Smooth muscle cell (in vitro differentiated cells): ENCODE measurements at regions not wholly inside any gene's neighbourhood (a gene's known extent, or its start where the extent isn't known, plus 50 kb on each side); places are given as distances from the start of the nearest gene placed in this dataset.

Source experiments
- DNase-seq: peaks from one replicate; lab custom pipeline; 2025; ENCODE audit not compliant: unreplicated experiment; lab: John Stamatoyannopoulos, UW
- H2AFZ ChIP-seq: fragments of 200-600 bp; sonication (generic); 2 replicates; pipeline ENCODE4 v1.6.0; 2016; ENCODE audit warnings: antibody characterized with exemption, low read depth, mild to moderate bottlenecking
- H3F3A ChIP-seq: fragments of 200-600 bp; sonication (generic); 2 replicates; pipeline ENCODE4 v1.6.0; 2017; ENCODE audit warnings: antibody characterized with exemption, low read depth
- H3K27ac ChIP-seq: fragments of 200-600 bp; sonication (generic); 2 replicates; pipeline ENCODE4 v1.5.1; 2016; ENCODE audit warnings: low read depth, mild to moderate bottlenecking
- H3K27me3 ChIP-seq: fragments of 200-600 bp; sonication (generic); 2 replicates; pipeline ENCODE4 v1.6.1; 2016; ENCODE audit warnings: low read depth, mild to moderate bottlenecking
- H3K36me3 ChIP-seq: fragments of 200-600 bp; sonication (generic); 2 replicates; pipeline ENCODE4 v1.5.1; 2016; ENCODE audit warnings: low read depth
- H3K4me1 ChIP-seq: fragments of 200-600 bp; sonication (generic); 2 replicates; pipeline ENCODE4 v1.5.1; 2016; ENCODE audit warnings: low read depth
- H3K4me2 ChIP-seq: fragments of 200-600 bp; sonication (generic); 2 replicates; pipeline ENCODE4 v1.6.0; 2016; ENCODE audit warnings: mild to moderate bottlenecking
- H3K4me3 ChIP-seq: fragments of 200-600 bp; sonication (generic); 2 replicates; pipeline ENCODE4 v1.5.1; 2016; ENCODE audit warnings: mild to moderate bottlenecking
- H3K79me2 ChIP-seq: fragments of 200-600 bp; sonication (generic); 2 replicates; pipeline ENCODE4 v1.6.0; 2016; ENCODE audit warnings: low read depth, mild to moderate bottlenecking
- H3K9ac ChIP-seq: fragments of 200-600 bp; sonication (generic); 2 replicates; pipeline ENCODE4 v1.6.0; 2016; ENCODE audit warnings: low read depth
- H3K9me3 ChIP-seq: fragments of 200-600 bp; sonication (generic); replicated peaks from 2 replicates; pipeline ENCODE4 v1.5.1; 2016; ENCODE audit warnings: low read depth
- H4K20me1 ChIP-seq: fragments of 200-600 bp; sonication (generic); 2 replicates; pipeline ENCODE4 v1.6.0; 2016; ENCODE audit warnings: low read depth
- CTCF ChIP-seq: fragments of 200-600 bp; sonication (generic); IDR thresholded peaks from 2 replicates; pipeline ENCODE4 v1.5.1; 2017; ENCODE audit warnings: borderline replicate concordance, mild to moderate bottlenecking, antibody characterized with exemption; ENCODE audit not compliant: insufficient read depth, poor library complexity, severe bottlenecking
- WGBS: methylation state at CpG from one replicate; pipeline ENCODE4 v1.1.7; 2016; ENCODE audit warnings: low lambda C conversion rate; 5-methylcytosine and 5-hydroxymethylcytosine counted together

GRCh38 chr13:40401911-40402776 lies 264.3 kb downstream of the FOXO1 start:
- peak; percentile 46 for DNase-seq
- Histone ChIP-seq H2AFZ (no peak overlapping the region), H3F3A (peaks cover 10% of the 10 kb centered on the region), H3K9ac (peak overlapping the region; percentile 11), H3K9me3 (no peaks in the 10 kb centered on the region), H3K4me3 (no peak overlapping the region), H3K4me1 (peaks cover 13% of the 10 kb centered on the region), H3K79me2 (no peaks in the 10 kb centered on the region), H3K36me3 (no peaks in the 10 kb centered on the region), H3K27me3 (no peaks in the 10 kb centered on the region), H4K20me1 (no peaks in the 10 kb centered on the region), H3K27ac (peak overlapping the region; percentile 85), H3K4me2 (peak overlapping the region; percentile 70)
- WGBS, result 12% methylated on average over 13 of the region's 13 CpGs
- TF ChIP-seq CTCF, result no peak

DNA sequence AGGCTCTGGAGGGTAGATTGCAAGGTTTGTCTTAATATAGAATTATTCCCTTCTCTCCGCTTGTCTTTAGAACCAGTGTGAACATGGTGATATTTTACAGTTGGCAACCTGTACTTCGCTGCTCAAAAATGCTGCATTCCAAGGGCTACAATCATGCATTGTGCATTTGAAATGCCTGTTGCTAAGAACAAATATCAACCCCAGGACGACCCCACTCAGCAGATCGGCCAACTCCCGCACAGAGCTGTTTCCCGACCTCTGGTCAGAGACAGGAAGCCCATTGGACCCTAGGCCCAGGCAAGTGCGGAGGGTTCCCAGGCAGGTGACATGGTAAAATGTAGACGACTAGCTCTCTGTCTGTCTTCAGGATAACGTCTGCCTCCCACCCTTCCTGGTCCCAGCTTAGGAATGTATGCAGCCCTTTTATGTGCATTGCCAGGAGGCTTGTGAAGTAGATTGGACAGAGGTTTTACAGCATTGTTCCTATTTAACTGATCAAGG lies 263.5 kb downstream of the FOXO1 start:
- peak overlapping the region; percentile 66 for H3K27ac ChIP-seq
- DNase-seq, result no peak
- H4K20me1 ChIP-seq, result no peaks in the 10 kb centered on the region
- TF ChIP-seq CTCF, result no peak
- H3K79me2 ChIP-seq, result no peaks in the 10 kb centered on the region
- no peak overlapping the region for H2AFZ ChIP-seq
- no peak overlapping the region for H3K4me3 ChIP-seq
- no peaks in the 10 kb centered on the region for H3K36me3 ChIP-seq
- H3K4me2 ChIP-seq, result peak overlapping the region; percentile 43
- no peaks in the 10 kb centered on the region for H3K27me3 ChIP-seq
- peaks cover 13% of the 10 kb centered on the region for H3K4me1 ChIP-seq
- H3F3A ChIP-seq, result peaks cover 10% of the 10 kb centered on the region
- WGBS, result 34% methylated on average over 9 of the region's 9 CpGs
- no peaks in the 10 kb centered on the region for H3K9me3 ChIP-seq
- H3K9ac ChIP-seq, result peak overlapping the region; percentile 8

GRCh38 chr13:40403509-40404241 lies 262.8 kb downstream of the FOXO1 start:
- peak overlapping the region; percentile 43 for H3K4me2 ChIP-seq
- WGBS, result 94% methylated on average over 17 of the region's 17 CpGs

More at GRCh38 chr13:40403509-40404241, 262.8 kb downstream of the FOXO1 start:
- DNase-seq, result no peak
- H3K36me3 ChIP-seq, result no peaks in the 10 kb centered on the region
- peak overlapping the region; percentile 8 for H3K9ac ChIP-seq
- H3K79me2 ChIP-seq, result no peaks in the 10 kb centered on the region
- no peaks in the 10 kb centered on the region for H4K20me1 ChIP-seq
- H2AFZ ChIP-seq, result no peak overlapping the region
- H3F3A ChIP-seq, result peaks cover 10% of the 10 kb centered on the region
- peaks cover 13% of the 10 kb centered on the region for H3K4me1 ChIP-seq
- H3K27me3 ChIP-seq, result no peaks in the 10 kb centered on the region
- no peak overlapping the region for H3K4me3 ChIP-seq
- no peak for TF ChIP-seq CTCF
- H3K9me3 ChIP-seq, result no peaks in the 10 kb centered on the region
- peak overlapping the region; percentile 66 for H3K27ac ChIP-seq
